ENCODE measurements at regions not wholly inside any gene's neighbourhood (a gene's known extent, or its start where the extent isn't known, plus 50 kb on each side); places are given as distances from the start of the nearest gene placed in this dataset.
"Not testable (repeated sequence)": the region's sequence is repeated elsewhere in the genome, so short reads cannot be mapped to it uniquely, and the experiment has no call there.

DNA sequence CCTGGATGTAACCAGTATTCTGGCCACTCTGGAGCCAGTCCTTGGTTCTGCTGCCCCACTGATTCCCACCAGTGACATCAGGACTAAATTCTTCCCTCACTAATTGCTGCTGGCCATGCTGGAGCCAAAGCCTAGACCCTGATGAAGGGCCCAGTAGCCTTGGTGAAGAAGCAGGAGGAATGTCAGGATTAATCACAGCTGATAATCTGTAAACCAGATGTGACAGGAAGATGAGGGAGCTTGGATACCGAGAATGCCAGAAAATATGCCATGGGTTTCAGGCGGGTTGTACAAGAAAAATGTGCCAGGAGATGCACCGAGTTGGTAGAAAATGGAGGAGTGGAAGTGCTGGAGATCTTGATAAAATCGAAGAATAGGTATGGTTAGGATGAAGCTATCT is 119.0 kb upstream of the PPP2R5A start:
- DNase-seq (ENCODE audit: low spot score) = no peak
- no peak for TF ChIP-seq CTCF (IDR thresholded peaks at IDR 0.05; ENCODE audit: extremely low read depth, insufficient read depth, missing control alignments)
- in situ Hi-C loops (cut with MboI; ENCODE audit: low pct_unique_long_range_greater_than_20kb, low sequenced_read_pairs, unreplicated experiment) = no loop called here

- in situ Hi-C loops (cut with MboI; ENCODE audit: low pct_unique_long_range_greater_than_20kb, low sequenced_read_pairs, unreplicated experiment) = no loop called here
- DNase-seq (ENCODE audit: low spot score) = no peak
- no peak for TF ChIP-seq CTCF (IDR thresholded peaks at IDR 0.05; ENCODE audit: extremely low read depth, insufficient read depth, missing control alignments)
These were observed 118.6 kb upstream of the PPP2R5A start for GRCh38 chr1:212166644-212167043.

- DNase-seq (ENCODE audit: low spot score) = no peak
- no peak for TF ChIP-seq CTCF (IDR thresholded peaks at IDR 0.05; ENCODE audit: extremely low read depth, insufficient read depth, missing control alignments)
- in situ Hi-C loops (cut with MboI; ENCODE audit: low pct_unique_long_range_greater_than_20kb, low sequenced_read_pairs, unreplicated experiment) = no loop called here
These were observed 118.1 kb upstream of the PPP2R5A start for GRCh38 chr1:212167098-212167497.

GRCh38 chr1:212173567-212173966 is 111.6 kb upstream of the PPP2R5A start:
- in situ Hi-C loops (cut with MboI; ENCODE audit: low pct_unique_long_range_greater_than_20kb, low sequenced_read_pairs, unreplicated experiment) = no loop called here
- TF ChIP-seq CTCF (IDR thresholded peaks at IDR 0.05; ENCODE audit: extremely low read depth, insufficient read depth, missing control alignments) = no peak
- no peak for DNase-seq (ENCODE audit: low spot score)

- DNase-seq (ENCODE audit: low spot score); in situ Hi-C loops (cut with MboI; ENCODE audit: low pct_unique_long_range_greater_than_20kb, low sequenced_read_pairs, unreplicated experiment): not testable (repeated sequence)
These were observed 110.9 kb upstream of the PPP2R5A start for GRCh38 chr1:212174295-212174694.

GRCh38 chr1:212177542-212177941 is 107.7 kb upstream of the PPP2R5A start:
- in situ Hi-C loops (cut with MboI; ENCODE audit: low pct_unique_long_range_greater_than_20kb, low sequenced_read_pairs, unreplicated experiment) = no loop called here
- DNase-seq (ENCODE audit: low spot score) = no peak
- no peak for TF ChIP-seq CTCF (IDR thresholded peaks at IDR 0.05; ENCODE audit: extremely low read depth, insufficient read depth, missing control alignments)

DNA sequence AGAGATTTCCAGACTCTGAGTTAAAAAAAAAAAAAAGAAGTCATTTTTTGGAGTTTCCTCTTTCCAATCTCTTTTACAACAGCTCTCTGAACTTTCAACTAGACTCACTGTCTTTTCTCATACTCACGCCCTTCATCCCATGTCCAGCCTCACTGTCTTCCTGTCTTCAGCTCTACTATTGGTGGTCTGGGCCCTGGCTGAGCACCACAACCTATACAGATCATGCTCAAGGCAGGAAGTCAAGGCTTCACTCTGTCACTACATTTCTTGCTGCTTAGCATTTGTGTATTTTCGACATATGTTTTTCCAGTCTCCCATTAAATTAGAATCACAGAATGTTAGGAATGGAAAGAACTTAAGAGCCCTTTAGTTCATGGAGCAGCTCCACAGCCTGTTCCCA is 106.4 kb upstream of the PPP2R5A start:
- in situ Hi-C loops (cut with MboI; ENCODE audit: low pct_unique_long_range_greater_than_20kb, low sequenced_read_pairs, unreplicated experiment) = no loop called here
- no peak for TF ChIP-seq CTCF (IDR thresholded peaks at IDR 0.05; ENCODE audit: extremely low read depth, insufficient read depth, missing control alignments)
- no peak for DNase-seq (ENCODE audit: low spot score)
